Suprapubic skin (tissue), 3 donors: ENCODE measurements at regions not wholly inside any gene's neighbourhood (a gene's known extent, or its start where the extent isn't known, plus 50 kb on each side); places are given as distances from the start of the nearest gene placed in this dataset.

Experiments used
- CTCF ChIP-seq, 2 donors: fragments of 200-600 bp in 1 of 2; fragments of 450-650 bp in 1 of 2; sonication (generic) in 1 of 2; IDR thresholded peaks; one replicate each; pipeline ENCODE4 v1.5.1; 2016 to 2019; ENCODE audit warnings: antibody characterized with exemption in 2 of 2, mild to moderate bottlenecking in 1 of 2, moderate library complexity in 1 of 2
- POLR2A ChIP-seq, 2 donors: fragments of 450-650 bp; IDR thresholded peaks; one replicate each; pipeline ENCODE4 v1.6.1; 2017; ENCODE audit warnings: antibody characterized with exemption in 2 of 2, mild to moderate bottlenecking in 2 of 2, moderate library complexity in 2 of 2

GRCh38 chr12:124713436-124714082 lies 146.1 kb upstream of the NCOR2 start:
- no peak for TF ChIP-seq POLR2A (IDR thresholded peaks at IDR 0.05)
- no peak for TF ChIP-seq CTCF (IDR thresholded peaks at IDR 0.05)
